ENCODE measurements at regions not wholly inside any gene's neighbourhood (a gene's known extent, or its start where the extent isn't known, plus 50 kb on each side); places are given as distances from the start of the nearest gene placed in this dataset.
A peak's percentile ranks its signal among the peaks of the same experiment; 100 is the strongest.

- H3K27ac Mint-ChIP-seq = peak overlapping the region; percentile 47 to 80 (median 73)
- no peaks in the 10 kb centered on the region for H3K9me3 Mint-ChIP-seq
- H3K36me3 Mint-ChIP-seq (ENCODE audit: low read depth) = no peaks in the 10 kb centered on the region
- no peaks in the 10 kb centered on the region for H3K27me3 Mint-ChIP-seq (ENCODE audit: low read depth)
- H3K4me1 Mint-ChIP-seq = peaks cover 40% of the 10 kb centered on the region
- TF ChIP-seq, protein P1, sequence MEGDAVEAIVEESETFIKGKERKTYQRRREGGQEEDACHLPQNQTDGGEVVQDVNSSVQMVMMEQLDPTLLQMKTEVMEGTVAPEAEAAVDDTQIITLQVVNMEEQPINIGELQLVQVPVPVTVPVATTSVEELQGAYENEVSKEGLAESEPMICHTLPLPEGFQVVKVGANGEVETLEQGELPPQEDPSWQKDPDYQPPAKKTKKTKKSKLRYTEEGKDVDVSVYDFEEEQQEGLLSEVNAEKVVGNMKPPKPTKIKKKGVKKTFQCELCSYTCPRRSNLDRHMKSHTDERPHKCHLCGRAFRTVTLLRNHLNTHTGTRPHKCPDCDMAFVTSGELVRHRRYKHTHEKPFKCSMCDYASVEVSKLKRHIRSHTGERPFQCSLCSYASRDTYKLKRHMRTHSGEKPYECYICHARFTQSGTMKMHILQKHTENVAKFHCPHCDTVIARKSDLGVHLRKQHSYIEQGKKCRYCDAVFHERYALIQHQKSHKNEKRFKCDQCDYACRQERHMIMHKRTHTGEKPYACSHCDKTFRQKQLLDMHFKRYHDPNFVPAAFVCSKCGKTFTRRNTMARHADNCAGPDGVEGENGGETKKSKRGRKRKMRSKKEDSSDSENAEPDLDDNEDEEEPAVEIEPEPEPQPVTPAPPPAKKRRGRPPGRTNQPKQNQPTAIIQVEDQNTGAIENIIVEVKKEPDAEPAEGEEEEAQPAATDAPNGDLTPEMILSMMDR (IDR thresholded peaks at IDR 0.05; ENCODE audit: unreplicated experiment in 3 of 3) = no peak
- no peak overlapping the region for H3K4me3 Mint-ChIP-seq
These were observed 154.9 kb upstream of the COL1A2 start for GRCh38 chr7:94239661-94240234.

- H3K27me3 Mint-ChIP-seq (ENCODE audit: low read depth) = no peaks in the 10 kb centered on the region
- peaks cover 40% of the 10 kb centered on the region for H3K4me1 Mint-ChIP-seq
- TF ChIP-seq, protein P1 (IDR thresholded peaks at IDR 0.05; ENCODE audit: unreplicated experiment in 3 of 3) = no peak
- no peaks in the 10 kb centered on the region for H3K9me3 Mint-ChIP-seq
- no peaks in the 10 kb centered on the region for H3K36me3 Mint-ChIP-seq (ENCODE audit: low read depth)
- H3K4me3 Mint-ChIP-seq = no peak overlapping the region
- peak overlapping the region in 2 of 3 experiments; percentile 33 to 62 for H3K27ac Mint-ChIP-seq
These were observed 153.8 kb upstream of the COL1A2 start for GRCh38 chr7:94240902-94241301.

DNA sequence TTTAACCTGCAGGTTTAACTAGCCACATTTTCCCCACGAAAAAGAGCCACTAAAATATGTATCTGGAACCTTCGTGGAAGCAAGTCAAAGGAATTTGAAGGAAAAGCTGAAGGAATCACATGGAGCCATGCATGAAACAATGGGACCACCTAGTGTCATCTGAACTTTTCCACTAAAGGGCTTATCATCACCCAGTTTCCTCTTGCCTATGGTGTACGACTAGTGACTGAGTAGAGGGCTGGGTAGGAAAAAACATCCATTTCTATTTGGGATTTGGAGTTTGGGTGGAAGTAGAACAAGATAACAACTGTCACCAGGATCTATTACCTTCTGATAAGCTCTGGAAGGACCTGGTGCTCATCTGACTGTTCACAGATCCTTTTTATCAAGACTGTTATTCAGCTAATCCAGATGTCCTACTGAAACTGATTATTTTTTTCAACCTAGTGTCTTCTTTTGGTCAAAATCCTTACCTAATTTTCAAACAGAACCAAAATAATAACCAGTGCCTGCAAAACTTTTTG, 153.2 kb upstream of the COL1A2 start:
- peak overlapping the region in 1 of 3 experiments; percentile 33 for H3K27ac Mint-ChIP-seq
- TF ChIP-seq, protein P1 (IDR thresholded peaks at IDR 0.05; ENCODE audit: unreplicated experiment in 3 of 3) = no peak
- no peaks in the 10 kb centered on the region for H3K27me3 Mint-ChIP-seq (ENCODE audit: low read depth)
- H3K4me3 Mint-ChIP-seq = no peak overlapping the region
- H3K4me1 Mint-ChIP-seq = peaks cover 40% of the 10 kb centered on the region
- no peaks in the 10 kb centered on the region for H3K36me3 Mint-ChIP-seq (ENCODE audit: low read depth)
- H3K9me3 Mint-ChIP-seq = no peaks in the 10 kb centered on the region

- H3K4me3 Mint-ChIP-seq = no peak overlapping the region
- no peaks in the 10 kb centered on the region for H3K9me3 Mint-ChIP-seq
- TF ChIP-seq, protein P1 (IDR thresholded peaks at IDR 0.05; ENCODE audit: unreplicated experiment in 3 of 3) = no peak
- H3K4me1 Mint-ChIP-seq = peaks cover 25% of the 10 kb centered on the region
- H3K27ac Mint-ChIP-seq = no peak overlapping the region
- no peaks in the 10 kb centered on the region for H3K27me3 Mint-ChIP-seq (ENCODE audit: low read depth)
- H3K36me3 Mint-ChIP-seq (ENCODE audit: low read depth) = no peaks in the 10 kb centered on the region
These were observed 151.5 kb upstream of the COL1A2 start for GRCh38 chr7:94243066-94243711.

DNA sequence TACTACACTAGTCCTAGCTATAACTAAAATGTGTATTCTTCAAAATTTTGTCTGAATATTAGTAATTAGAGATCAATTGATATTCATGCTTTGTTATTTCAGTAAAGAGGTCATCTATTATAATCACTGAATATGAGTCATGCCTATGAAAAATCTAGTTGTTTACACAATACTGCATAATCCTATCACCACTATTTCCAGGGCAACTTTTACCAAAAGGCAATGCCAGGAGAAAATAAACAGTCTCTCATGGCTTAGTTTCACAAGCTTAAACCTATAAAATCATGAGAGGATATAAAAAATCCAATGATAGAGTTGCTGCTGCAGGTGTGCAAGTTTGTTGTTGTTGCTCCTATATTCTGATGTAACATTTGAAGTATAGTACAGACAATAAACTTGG, 149.9 kb upstream of the COL1A2 start:
- no peak overlapping the region for H3K4me3 Mint-ChIP-seq
- TF ChIP-seq, protein P1 (IDR thresholded peaks at IDR 0.05; ENCODE audit: unreplicated experiment in 3 of 3) = no peak
- peaks cover 12% of the 10 kb centered on the region for H3K4me1 Mint-ChIP-seq
- peaks cover under 1% of the 10 kb centered on the region for H3K27me3 Mint-ChIP-seq (ENCODE audit: low read depth)
- no peaks in the 10 kb centered on the region for H3K9me3 Mint-ChIP-seq
- H3K27ac Mint-ChIP-seq = no peak overlapping the region
- H3K36me3 Mint-ChIP-seq (ENCODE audit: low read depth) = no peaks in the 10 kb centered on the region

- no peak overlapping the region for H3K27ac Mint-ChIP-seq
- TF ChIP-seq, protein P1 (IDR thresholded peaks at IDR 0.05; ENCODE audit: unreplicated experiment in 3 of 3) = no peak
- no peak overlapping the region for H3K4me3 Mint-ChIP-seq
These were observed 149.2 kb upstream of the COL1A2 start for GRCh38 chr7:94245500-94245899.

More at GRCh38 chr7:94245500-94245899, 149.2 kb upstream of the COL1A2 start:
- H3K36me3 Mint-ChIP-seq (ENCODE audit: low read depth) = no peaks in the 10 kb centered on the region
- peaks cover 7% of the 10 kb centered on the region for H3K27me3 Mint-ChIP-seq (ENCODE audit: low read depth)
- no peaks in the 10 kb centered on the region for H3K9me3 Mint-ChIP-seq
- H3K4me1 Mint-ChIP-seq = peaks cover 8% of the 10 kb centered on the region

Data from nephron (organoid).